H1 (cell line): ENCODE measurements at regions not wholly inside any gene's neighbourhood (a gene's known extent, or its start where the extent isn't known, plus 50 kb on each side); places are given as distances from the start of the nearest gene placed in this dataset.

ENCODE experiments used
- TBP ChIP-seq: IDR thresholded peaks from 2 replicates; pipeline ENCODE4 v1.6.1; 2011; ENCODE audit warnings: low read depth, low read length, improper control_type of control experiment

GRCh38 chr22:49564054-49564453 lies 263.6 kb downstream of the BRD1 start (continued):
- TF ChIP-seq TBP, result no peak
- TF ChIP-seq, all 59 proteins: peak for 0
